ENCODE measurements at regions not wholly inside any gene's neighbourhood (a gene's known extent, or its start where the extent isn't known, plus 50 kb on each side); places are given as distances from the start of the nearest gene placed in this dataset.

DNA sequence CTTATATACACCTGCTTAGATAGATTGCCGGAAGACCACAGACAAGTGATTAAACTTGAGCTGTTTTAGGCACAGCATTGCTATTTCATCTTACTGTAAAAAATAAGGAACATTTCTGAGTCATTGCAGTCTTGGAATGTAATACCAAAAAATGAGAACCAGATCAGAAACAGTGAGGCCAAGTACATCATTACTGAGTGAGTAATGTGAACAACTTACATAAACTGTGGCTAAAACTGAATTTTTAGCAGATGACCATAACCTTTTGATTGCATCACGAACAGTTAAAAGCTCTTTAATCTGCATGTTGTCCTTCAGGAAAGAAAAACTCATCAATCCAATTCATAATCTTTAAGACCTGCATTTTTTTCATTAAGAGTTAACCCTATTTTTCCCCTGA is 157.1 kb upstream of the FGF10 start:
- no peak for DNase-seq (ENCODE audit: extremely low spot score, unreplicated experiment)
- H3K27ac Mint-ChIP-seq, result no peak overlapping the region
- H3K36me3 Mint-ChIP-seq, result no peaks in the 10 kb centered on the region
- no peaks in the 10 kb centered on the region for H3K27me3 Mint-ChIP-seq
- H3K4me3 Mint-ChIP-seq, result no peak overlapping the region
- TF ChIP-seq, protein P1, sequence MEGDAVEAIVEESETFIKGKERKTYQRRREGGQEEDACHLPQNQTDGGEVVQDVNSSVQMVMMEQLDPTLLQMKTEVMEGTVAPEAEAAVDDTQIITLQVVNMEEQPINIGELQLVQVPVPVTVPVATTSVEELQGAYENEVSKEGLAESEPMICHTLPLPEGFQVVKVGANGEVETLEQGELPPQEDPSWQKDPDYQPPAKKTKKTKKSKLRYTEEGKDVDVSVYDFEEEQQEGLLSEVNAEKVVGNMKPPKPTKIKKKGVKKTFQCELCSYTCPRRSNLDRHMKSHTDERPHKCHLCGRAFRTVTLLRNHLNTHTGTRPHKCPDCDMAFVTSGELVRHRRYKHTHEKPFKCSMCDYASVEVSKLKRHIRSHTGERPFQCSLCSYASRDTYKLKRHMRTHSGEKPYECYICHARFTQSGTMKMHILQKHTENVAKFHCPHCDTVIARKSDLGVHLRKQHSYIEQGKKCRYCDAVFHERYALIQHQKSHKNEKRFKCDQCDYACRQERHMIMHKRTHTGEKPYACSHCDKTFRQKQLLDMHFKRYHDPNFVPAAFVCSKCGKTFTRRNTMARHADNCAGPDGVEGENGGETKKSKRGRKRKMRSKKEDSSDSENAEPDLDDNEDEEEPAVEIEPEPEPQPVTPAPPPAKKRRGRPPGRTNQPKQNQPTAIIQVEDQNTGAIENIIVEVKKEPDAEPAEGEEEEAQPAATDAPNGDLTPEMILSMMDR (conservative IDR thresholded peaks at IDR 0.05), result no peak
- H3K4me1 Mint-ChIP-seq (ENCODE audit: unreplicated experiment), result no peaks in the 10 kb centered on the region
- H3K9me3 Mint-ChIP-seq, result no peaks in the 10 kb centered on the region

DNA sequence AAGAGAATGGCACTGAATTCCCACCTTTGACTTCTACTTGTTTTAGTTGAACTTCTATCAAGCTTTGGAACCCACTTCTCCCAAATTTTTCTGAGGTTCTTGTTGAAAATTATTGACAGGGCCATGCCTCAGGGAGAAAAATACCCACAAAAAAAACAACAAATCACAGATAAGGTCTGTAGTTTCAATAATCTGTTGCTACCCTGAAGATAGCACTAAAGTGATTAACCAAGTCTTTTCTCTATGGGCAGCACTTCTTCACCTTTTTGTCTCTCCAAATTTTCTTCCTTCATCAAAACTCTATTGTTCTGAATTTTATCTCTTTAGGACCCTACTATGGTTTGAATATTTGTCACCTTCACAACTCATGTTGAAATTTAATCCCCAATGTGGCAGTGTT is 154.3 kb upstream of the FGF10 start:
- no peak overlapping the region for H3K4me3 Mint-ChIP-seq
- H3K27me3 Mint-ChIP-seq, result peaks cover 4% of the 10 kb centered on the region
- TF ChIP-seq, protein P1 (conservative IDR thresholded peaks at IDR 0.05), result no peak
- H3K36me3 Mint-ChIP-seq, result no peaks in the 10 kb centered on the region
- H3K9me3 Mint-ChIP-seq, result no peaks in the 10 kb centered on the region
- no peaks in the 10 kb centered on the region for H3K4me1 Mint-ChIP-seq (ENCODE audit: unreplicated experiment)
- H3K27ac Mint-ChIP-seq, result no peak overlapping the region
- DNase-seq (ENCODE audit: extremely low spot score, unreplicated experiment), result no peak

DNA sequence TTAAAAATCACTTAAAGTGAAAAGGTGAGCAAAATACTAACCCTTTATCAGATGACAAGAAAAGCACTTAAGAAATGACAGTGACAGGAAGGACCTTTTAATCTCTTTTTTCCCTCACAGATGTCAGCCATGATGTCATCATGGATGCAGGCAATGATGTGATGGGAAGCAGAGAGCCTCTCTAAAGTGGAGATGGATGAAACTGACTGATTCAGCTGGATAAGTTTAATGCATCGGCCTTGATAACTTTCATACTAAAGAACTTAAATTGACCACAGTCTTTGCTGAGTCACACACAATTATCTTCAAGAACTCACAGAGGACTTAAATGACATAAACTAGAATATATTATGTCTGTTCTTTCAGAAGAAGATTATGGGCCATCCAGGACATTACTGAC is 153.2 kb upstream of the FGF10 start:
- no peaks in the 10 kb centered on the region for H3K4me1 Mint-ChIP-seq (ENCODE audit: unreplicated experiment)
- H3K4me3 Mint-ChIP-seq, result no peak overlapping the region
- no peak for DNase-seq (ENCODE audit: extremely low spot score, unreplicated experiment)
- H3K9me3 Mint-ChIP-seq, result no peaks in the 10 kb centered on the region
- no peaks in the 10 kb centered on the region for H3K36me3 Mint-ChIP-seq
- no peak overlapping the region for H3K27ac Mint-ChIP-seq
- H3K27me3 Mint-ChIP-seq, result peaks cover 4% of the 10 kb centered on the region
- TF ChIP-seq, protein P1 (conservative IDR thresholded peaks at IDR 0.05), result no peak

DNA sequence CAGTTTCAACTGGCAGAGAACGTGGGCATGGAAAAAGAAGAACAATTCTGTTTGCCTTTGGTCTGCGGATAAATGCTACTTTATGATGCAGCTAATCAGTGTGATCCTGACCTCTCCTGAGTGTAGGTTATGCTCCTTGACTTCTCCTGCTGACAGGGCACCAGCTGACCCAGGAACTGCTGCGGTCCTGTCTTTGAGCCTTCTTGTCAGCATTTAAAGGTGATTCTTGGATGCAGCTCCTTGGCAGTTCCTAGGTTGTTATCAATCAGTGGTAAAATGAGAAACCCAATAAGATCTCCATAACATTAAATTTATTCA is 150.3 kb upstream of the FGF10 start:
- H3K27ac Mint-ChIP-seq, result no peak overlapping the region
- no peaks in the 10 kb centered on the region for H3K36me3 Mint-ChIP-seq
- no peaks in the 10 kb centered on the region for H3K9me3 Mint-ChIP-seq
- no peak overlapping the region for H3K4me3 Mint-ChIP-seq
- DNase-seq (ENCODE audit: extremely low spot score, unreplicated experiment), result no peak
- H3K4me1 Mint-ChIP-seq (ENCODE audit: unreplicated experiment), result no peaks in the 10 kb centered on the region
- TF ChIP-seq, protein P1 (conservative IDR thresholded peaks at IDR 0.05), result no peak
- H3K27me3 Mint-ChIP-seq, result peaks cover 4% of the 10 kb centered on the region

DNA sequence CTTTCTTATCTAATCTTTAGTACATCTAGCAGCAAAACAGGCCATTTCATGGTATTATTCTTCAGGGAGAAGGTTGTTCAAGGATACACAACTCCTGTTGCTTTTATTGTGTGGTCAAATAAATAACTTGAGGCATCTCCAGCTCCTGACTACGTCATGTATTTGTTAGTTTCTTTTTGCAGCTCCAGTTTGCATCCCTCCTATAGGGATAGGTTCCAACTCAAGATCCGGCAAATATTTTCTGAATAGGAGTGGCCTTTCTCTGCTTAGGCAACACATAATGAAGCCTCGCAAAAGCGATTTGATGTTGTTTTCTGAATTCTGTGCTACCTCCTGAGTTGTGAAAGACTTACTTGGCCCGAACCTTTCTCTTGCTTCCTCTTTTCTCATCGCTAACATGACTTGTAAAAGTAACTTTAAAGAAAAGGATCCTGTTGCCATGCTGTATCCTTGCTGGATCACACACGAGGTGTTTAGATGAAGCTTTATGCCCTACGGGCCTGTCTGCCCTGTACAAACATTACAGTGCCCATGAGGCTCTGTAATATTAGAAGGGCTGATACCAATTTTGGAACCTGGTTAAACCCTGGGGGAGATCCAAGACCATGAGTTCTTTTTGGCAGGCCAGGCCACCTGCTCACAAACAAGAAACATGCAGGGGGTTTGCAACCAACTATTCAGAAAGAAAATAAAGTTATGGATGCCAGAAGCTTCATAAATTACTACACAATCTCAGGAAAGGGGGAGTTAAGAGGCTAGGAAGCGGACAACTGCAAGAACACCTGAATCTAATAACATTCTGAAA is 149.8 kb upstream of the FGF10 start:
- Mint-ChIP-seq H3K27me3 (peaks cover 4% of the 10 kb centered on the region), H3K4me3 (no peak overlapping the region), H3K36me3 (no peaks in the 10 kb centered on the region), H3K9me3 (no peaks in the 10 kb centered on the region), H3K4me1 (ENCODE audit: unreplicated experiment) (no peaks in the 10 kb centered on the region), H3K27ac (no peak overlapping the region)
- DNase-seq (ENCODE audit: extremely low spot score, unreplicated experiment), result no peak
- TF ChIP-seq, protein P1 (conservative IDR thresholded peaks at IDR 0.05), result no peak

Measured in type B pancreatic cell (in vitro differentiated cells).